Right lobe of liver (tissue), 4 donors: ENCODE measurements at regions not wholly inside any gene's neighbourhood (a gene's known extent, or its start where the extent isn't known, plus 50 kb on each side); places are given as distances from the start of the nearest gene placed in this dataset.

Experiments used
- POLR2A ChIP-seq: fragments of 450-650 bp; IDR thresholded peaks from one replicate; pipeline ENCODE4 v1.6.1; 2017; ENCODE audit warnings: antibody characterized with exemption, mild to moderate bottlenecking
- TF ChIP-seq, protein P1 (sequence below), 4 donors: fragments of 200-600 bp in 3 of 4; fragments of 450-650 bp in 1 of 4; IDR thresholded peaks; one replicate each; pipeline versions ENCODE4 v1.5.1 to v1.8.0; 2016 to 2022; ENCODE audit warnings: antibody characterized with exemption in 4 of 4, mild to moderate bottlenecking in 2 of 4
- donor health status: DM: no; HTN: no; CAD: no.
- donor health status: DM: no; HTN: no; CAD: no.
- donor health status: DM: no; HTN: yes; CAD: no.

DNA sequence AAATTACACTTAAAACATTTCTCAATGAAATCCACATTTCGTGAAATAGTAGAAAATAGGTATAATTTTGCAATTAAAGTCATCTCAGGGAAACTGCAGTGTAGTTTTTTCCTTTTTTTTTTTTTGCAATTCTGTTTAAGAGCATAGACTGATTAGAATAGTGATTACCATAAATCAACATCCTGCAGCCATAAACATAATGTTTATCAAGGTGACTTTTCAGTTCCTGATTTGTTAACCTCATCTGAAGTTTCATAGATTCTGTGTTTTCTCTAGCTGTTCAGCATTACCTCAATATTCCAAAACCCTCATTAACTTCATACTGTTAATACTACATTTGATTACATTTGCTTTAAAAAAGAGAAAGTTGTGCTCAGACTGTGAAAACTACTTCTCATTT lies 286.3 kb upstream of the DACH1 start:
- TF ChIP-seq, protein P1, sequence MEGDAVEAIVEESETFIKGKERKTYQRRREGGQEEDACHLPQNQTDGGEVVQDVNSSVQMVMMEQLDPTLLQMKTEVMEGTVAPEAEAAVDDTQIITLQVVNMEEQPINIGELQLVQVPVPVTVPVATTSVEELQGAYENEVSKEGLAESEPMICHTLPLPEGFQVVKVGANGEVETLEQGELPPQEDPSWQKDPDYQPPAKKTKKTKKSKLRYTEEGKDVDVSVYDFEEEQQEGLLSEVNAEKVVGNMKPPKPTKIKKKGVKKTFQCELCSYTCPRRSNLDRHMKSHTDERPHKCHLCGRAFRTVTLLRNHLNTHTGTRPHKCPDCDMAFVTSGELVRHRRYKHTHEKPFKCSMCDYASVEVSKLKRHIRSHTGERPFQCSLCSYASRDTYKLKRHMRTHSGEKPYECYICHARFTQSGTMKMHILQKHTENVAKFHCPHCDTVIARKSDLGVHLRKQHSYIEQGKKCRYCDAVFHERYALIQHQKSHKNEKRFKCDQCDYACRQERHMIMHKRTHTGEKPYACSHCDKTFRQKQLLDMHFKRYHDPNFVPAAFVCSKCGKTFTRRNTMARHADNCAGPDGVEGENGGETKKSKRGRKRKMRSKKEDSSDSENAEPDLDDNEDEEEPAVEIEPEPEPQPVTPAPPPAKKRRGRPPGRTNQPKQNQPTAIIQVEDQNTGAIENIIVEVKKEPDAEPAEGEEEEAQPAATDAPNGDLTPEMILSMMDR (IDR thresholded peaks at IDR 0.05): no peak
- TF ChIP-seq POLR2A: no peak
